Activated CD4-positive, alpha-beta memory T cell treated with anti-CD3 and anti-CD28 coated beads, Interleukin-2, amount 10 ng/mL, durations not matched to agents 7 days and 5 days (primary cell): ENCODE measurements at regions not wholly inside any gene's neighbourhood (a gene's known extent, or its start where the extent isn't known, plus 50 kb on each side); places are given as distances from the start of the nearest gene placed in this dataset.
"Not testable (repeated sequence)": the region's sequence is repeated elsewhere in the genome, so short reads cannot be mapped to it uniquely, and the experiment has no call there.

ENCODE experiments used
- CTCF ChIA-PET: fragments of 350-600 bp; sonication (Branson Sonifier 250); formaldehyde crosslinking; loops from one replicate; lab custom pipeline; 2021; ENCODE audit warnings: antibody characterized with exemption, inconsistent platforms; lab: Charles Lee
- POLR2A ChIA-PET: fragments of 350-600 bp; sonication (Branson Sonifier 250); formaldehyde crosslinking; loops from one replicate; lab custom pipeline; 2021; ENCODE audit warnings: antibody characterized with exemption; lab: Charles Lee
- DNase-seq: peaks from one replicate; pipeline ENCODE4 v3.0.0-alpha.2; 2020
- H3K27ac Mint-ChIP-seq: one replicate; pipeline ENCODE4 v1.8.0; 2021; ENCODE audit warnings: mild to moderate bottlenecking, mixed read lengths
- H3K27me3 Mint-ChIP-seq: one replicate; pipeline ENCODE4 v1.8.0; 2021; ENCODE audit warnings: mixed read lengths
- H3K36me3 Mint-ChIP-seq: one replicate; pipeline ENCODE4 v1.8.0; 2021; ENCODE audit warnings: low read depth, mixed read lengths
- H3K4me1 Mint-ChIP-seq: one replicate; pipeline ENCODE4 v1.8.0; 2021; ENCODE audit warnings: mixed read lengths
- H3K4me3 Mint-ChIP-seq: one replicate; pipeline ENCODE4 v1.8.0; 2021; ENCODE audit warnings: mild to moderate bottlenecking, mixed read lengths
- H3K9me3 Mint-ChIP-seq: one replicate; pipeline ENCODE4 v1.8.0; 2021; ENCODE audit warnings: mixed read lengths

GRCh38 chr5:147139759-147140158 lies 95.1 kb upstream of the STK32A start:
- CTCF ChIA-PET, H3K4me1 Mint-ChIP-seq, POLR2A ChIA-PET: not testable (repeated sequence)

GRCh38 chr5:147140558-147140957 lies 94.3 kb upstream of the STK32A start:
- Mint-ChIP-seq H3K27ac (no peak overlapping the region), H3K36me3 (no peaks in the 10 kb centered on the region), H3K4me3 (no peak overlapping the region), H3K9me3 (peaks cover 12% of the 10 kb centered on the region), H3K4me1 (no peaks in the 10 kb centered on the region), H3K27me3 (no peaks in the 10 kb centered on the region)
- DNase-seq: no peak
- POLR2A ChIA-PET: no interaction called here
- CTCF ChIA-PET: no interaction called here

More at GRCh38 chr5:147139759-147140158, 95.1 kb upstream of the STK32A start:
- not testable (repeated sequence) for H3K27me3 Mint-ChIP-seq, H3K36me3 Mint-ChIP-seq, H3K4me3 Mint-ChIP-seq, H3K27ac Mint-ChIP-seq, DNase-seq
- H3K9me3 Mint-ChIP-seq: peaks cover 12% of the 10 kb centered on the region

DNA sequence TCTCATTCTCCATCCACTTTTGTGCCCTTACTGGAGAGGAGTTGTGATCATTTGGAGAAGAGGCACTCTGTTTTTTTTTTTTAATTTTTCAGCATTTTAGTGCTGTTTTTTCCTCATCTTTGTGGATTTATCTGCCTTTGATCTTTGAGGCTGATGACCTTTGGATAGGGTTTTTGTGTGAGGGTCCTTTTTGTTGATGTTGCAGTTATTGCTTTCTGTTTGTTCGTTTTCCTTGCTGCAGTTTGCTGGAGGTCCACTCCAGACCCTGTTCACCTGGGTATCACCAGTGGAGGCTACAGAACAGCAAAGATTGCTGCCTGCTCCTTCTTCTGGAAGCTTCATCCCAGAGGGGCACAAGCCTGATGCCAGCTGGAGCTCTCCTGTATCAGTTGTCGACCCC lies 93.2 kb upstream of the STK32A start:
- H3K27ac Mint-ChIP-seq, H3K4me3 Mint-ChIP-seq, H3K4me1 Mint-ChIP-seq, H3K36me3 Mint-ChIP-seq, CTCF ChIA-PET, POLR2A ChIA-PET, H3K27me3 Mint-ChIP-seq, DNase-seq: not testable (repeated sequence)
- H3K9me3 Mint-ChIP-seq: peaks cover 12% of the 10 kb centered on the region

DNA sequence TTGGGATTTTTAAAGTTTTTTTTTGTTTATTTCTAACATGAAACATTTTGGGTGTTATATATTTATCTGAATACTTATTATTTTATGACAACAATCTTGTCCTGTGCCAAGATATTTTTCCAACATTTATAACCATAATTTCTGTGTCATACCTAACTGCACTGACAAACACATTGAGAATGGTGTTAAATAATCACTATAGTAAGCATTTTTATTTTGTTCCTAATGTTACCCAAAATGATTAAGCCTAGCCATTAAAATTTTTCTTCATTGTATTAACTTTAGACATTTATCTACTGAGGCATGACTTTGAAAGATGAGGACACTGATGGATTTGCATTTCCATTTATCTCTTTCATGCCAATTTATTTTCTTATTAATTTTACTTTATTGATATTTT lies 91.6 kb upstream of the STK32A start:
- H3K27me3 Mint-ChIP-seq: no peaks in the 10 kb centered on the region
- H3K27ac Mint-ChIP-seq: no peak overlapping the region
- no peak for DNase-seq
- ChIA-PET POLR2A (no interaction called here), CTCF (no interaction called here)
- H3K4me1 Mint-ChIP-seq: no peaks in the 10 kb centered on the region
- H3K36me3 Mint-ChIP-seq: no peaks in the 10 kb centered on the region
- H3K9me3 Mint-ChIP-seq: peaks cover 10% of the 10 kb centered on the region
- no peak overlapping the region for H3K4me3 Mint-ChIP-seq

DNA sequence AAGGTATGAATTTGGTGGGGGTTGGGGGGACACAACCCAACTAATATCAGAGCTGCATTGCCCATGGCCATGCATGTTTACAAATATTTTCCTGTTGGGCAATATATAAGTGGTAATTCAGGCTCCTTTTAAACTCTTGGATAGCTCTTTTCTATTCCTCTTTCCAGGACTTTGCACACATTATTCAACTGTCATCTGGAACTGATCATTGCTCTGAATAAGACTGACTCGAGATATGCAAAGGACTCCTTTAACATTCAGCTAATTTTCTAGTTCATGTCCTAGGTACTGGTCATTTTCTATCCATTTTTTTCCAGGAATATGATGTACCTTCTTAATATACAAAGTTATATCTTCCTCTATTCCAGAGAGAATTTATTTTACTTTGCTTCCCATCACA lies 89.5 kb upstream of the STK32A start:
- DNase-seq: no peak
- no peaks in the 10 kb centered on the region for H3K36me3 Mint-ChIP-seq
- no peak overlapping the region for H3K4me3 Mint-ChIP-seq
- H3K27ac Mint-ChIP-seq: no peak overlapping the region
- H3K9me3 Mint-ChIP-seq: peaks cover 5% of the 10 kb centered on the region
- no peaks in the 10 kb centered on the region for H3K4me1 Mint-ChIP-seq
- no peaks in the 10 kb centered on the region for H3K27me3 Mint-ChIP-seq
- ChIA-PET POLR2A (no interaction called here), CTCF (no interaction called here)

DNA sequence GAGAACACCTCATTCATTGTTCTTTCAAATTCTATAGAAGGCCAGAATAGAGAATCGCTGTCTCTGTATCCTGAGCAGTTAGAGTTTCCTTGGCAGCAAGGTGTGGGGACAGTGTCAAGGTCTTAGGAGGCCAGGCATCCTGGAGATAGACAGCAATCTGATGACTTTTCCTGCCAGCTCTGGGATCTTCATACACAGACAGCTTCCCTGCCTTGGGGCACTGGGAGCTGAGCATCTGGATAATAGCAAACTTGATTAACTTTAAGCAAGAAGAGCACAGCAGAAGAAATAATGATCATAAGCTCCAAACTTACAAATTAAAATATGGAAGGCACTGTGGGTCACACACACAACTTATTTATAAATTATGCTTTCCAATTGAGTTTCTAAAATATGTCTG lies 86.1 kb upstream of the STK32A start:
- H3K4me1 Mint-ChIP-seq: no peaks in the 10 kb centered on the region
- ChIA-PET POLR2A (no interaction called here), CTCF (interaction anchor here (1.7 kb wide), 1 partner anchor 40 kb away, joined by 3 read pairs; no protein-coding TSS in a partner anchor)
- no peak overlapping the region for H3K4me3 Mint-ChIP-seq
- no peaks in the 10 kb centered on the region for H3K27me3 Mint-ChIP-seq
- no peaks in the 10 kb centered on the region for H3K9me3 Mint-ChIP-seq
- no peak for DNase-seq
- no peak overlapping the region for H3K27ac Mint-ChIP-seq
- no peaks in the 10 kb centered on the region for H3K36me3 Mint-ChIP-seq

DNA sequence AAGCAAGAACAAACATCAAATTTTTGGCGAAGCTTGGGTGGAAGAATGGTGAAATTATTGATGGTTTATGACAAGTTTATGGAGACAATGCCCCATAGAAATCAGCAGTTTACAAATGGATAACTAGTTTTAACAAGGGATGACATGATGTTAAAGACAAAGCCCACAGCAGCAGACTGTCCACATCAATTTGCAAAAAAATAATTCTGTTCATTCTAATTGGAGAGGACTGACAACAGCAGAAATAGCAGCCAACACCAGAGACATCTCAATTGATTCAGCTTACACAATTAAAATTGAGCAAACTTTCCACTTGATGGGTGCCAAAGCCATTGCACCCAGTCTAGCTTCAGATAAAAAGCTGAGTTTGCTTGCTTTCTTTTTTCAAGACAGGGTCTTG lies 82.7 kb upstream of the STK32A start:
- Mint-ChIP-seq H3K36me3 (no peaks in the 10 kb centered on the region), H3K4me1 (no peaks in the 10 kb centered on the region), H3K9me3 (no peaks in the 10 kb centered on the region), H3K27ac (no peak overlapping the region), H3K4me3 (no peak overlapping the region), H3K27me3 (no peaks in the 10 kb centered on the region)
- no peak for DNase-seq
- ChIA-PET POLR2A (no interaction called here), CTCF (no interaction called here)

DNA sequence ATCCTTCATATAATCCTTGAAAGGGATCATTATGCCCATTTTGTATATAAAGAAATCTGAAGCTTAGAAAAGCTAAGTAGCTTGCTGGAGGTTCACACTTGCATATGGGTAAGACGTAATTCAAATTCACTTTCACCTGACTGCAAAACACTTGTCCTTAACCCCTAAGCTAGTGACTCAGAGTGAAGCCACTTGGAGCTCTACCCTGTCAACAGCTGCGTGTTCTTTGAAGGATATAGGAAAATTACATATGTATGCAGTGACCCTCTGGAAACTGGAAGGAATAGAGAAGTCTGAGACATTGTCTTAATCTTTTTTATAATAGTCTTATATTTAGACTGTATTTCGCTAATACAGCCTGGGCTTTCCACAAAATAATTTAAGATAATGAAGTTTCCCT lies 80.0 kb upstream of the STK32A start:
- no peak overlapping the region for H3K4me3 Mint-ChIP-seq
- H3K36me3 Mint-ChIP-seq: no peaks in the 10 kb centered on the region
- ChIA-PET POLR2A (no interaction called here), CTCF (no interaction called here)
- H3K27me3 Mint-ChIP-seq: no peaks in the 10 kb centered on the region
- no peaks in the 10 kb centered on the region for H3K9me3 Mint-ChIP-seq
- no peaks in the 10 kb centered on the region for H3K4me1 Mint-ChIP-seq
- no peak overlapping the region for H3K27ac Mint-ChIP-seq
- DNase-seq: no peak

DNA sequence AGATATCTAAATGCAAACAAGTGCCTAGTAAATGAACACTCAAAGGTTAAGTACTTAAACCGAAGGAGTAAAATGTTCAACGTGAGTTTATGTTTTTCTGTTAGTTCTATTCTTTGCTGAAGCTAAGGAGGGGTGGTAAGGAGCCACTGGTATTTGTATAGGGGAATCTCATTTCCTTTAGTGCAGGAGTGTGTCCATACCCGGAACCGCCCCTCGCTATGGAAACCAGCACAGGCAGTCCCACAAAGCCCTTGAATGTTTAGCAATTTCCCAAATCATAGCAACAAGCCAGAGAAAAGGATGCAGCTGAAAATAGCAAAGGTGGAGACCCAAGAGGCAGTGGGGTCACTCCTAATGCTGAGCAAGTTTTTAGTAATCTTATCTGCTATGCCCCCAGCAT lies 78.8 kb upstream of the STK32A start:
- DNase-seq: no peak

DNA sequence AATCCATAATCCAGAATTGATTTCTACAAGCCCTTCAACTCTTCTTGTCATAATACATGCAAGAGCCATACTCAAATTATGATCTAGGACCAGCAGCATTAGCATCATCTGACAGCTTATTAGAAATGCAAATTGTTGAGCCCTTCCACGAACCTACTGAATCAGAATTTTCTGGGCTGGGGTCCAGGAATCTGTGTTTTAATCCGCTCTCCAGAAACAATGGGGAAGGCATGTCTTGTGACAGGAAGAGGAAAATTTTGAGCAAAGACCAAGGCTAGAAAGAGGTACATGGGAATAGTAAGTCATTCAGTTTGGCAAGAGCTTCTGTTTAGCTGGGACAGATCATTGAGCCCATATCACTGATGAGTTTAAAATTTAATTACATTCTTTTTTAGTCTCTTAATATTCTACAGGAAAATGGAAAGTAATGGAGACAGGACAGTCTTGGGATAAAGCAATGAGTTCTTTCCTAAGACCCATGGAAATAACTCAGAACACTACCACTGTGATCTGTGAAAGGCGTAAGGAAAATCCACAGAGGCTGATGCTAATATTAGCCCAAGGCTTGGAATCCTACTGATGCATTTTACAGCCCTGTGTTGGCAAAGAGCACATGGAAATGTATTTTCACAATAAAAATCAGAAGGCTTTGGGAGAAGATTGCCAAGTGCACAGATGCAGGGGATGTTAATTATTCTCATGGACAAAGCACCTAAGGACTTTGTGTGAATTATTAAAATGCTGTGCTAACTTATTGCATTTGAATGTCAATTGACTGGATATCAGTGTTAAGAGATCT lies 73.7 kb upstream of the STK32A start:
- no peaks in the 10 kb centered on the region for H3K9me3 Mint-ChIP-seq
- H3K36me3 Mint-ChIP-seq: no peaks in the 10 kb centered on the region
- ChIA-PET POLR2A (no interaction called here), CTCF (interaction anchor here (1.2 kb wide), 1 partner anchor 28 kb away, joined by 4 read pairs; no protein-coding TSS in a partner anchor)
- no peak overlapping the region for H3K4me3 Mint-ChIP-seq
- H3K4me1 Mint-ChIP-seq: no peaks in the 10 kb centered on the region
- DNase-seq: no peak
- H3K27ac Mint-ChIP-seq: no peak overlapping the region
- peaks cover 2% of the 10 kb centered on the region for H3K27me3 Mint-ChIP-seq

More for the DNA sequence above, 78.8 kb upstream of the STK32A start:
- Mint-ChIP-seq H3K4me3 (no peak overlapping the region), H3K9me3 (no peaks in the 10 kb centered on the region), H3K27ac (no peak overlapping the region), H3K4me1 (no peaks in the 10 kb centered on the region), H3K27me3 (no peaks in the 10 kb centered on the region), H3K36me3 (no peaks in the 10 kb centered on the region)
- ChIA-PET POLR2A (no interaction called here), CTCF (no interaction called here)

DNA sequence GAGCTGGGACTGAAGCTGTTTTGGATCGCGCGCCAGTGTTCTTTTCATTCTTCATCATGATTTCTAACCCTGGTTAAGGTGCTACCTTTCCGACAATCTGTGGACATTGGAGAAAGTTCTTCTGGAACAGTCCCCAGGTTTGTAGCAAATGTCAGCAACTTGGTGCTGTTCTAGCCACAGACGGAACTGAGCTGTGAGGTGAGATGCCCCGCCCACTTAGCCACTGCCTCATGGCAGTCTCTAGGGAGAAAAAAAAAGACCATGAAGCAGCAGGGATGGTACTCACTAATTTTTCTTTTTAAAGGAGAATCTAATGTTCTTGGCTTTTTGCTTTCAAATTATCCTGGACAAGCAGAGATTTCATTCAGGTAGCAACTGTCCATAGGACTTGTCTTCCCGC lies 72.1 kb upstream of the STK32A start:
- no peak overlapping the region for H3K27ac Mint-ChIP-seq
- H3K4me1 Mint-ChIP-seq: no peaks in the 10 kb centered on the region
- no peak for DNase-seq
- H3K27me3 Mint-ChIP-seq: peaks cover 2% of the 10 kb centered on the region
- CTCF ChIA-PET: interaction anchor here (1.1 kb wide), 1 partner anchor 26 kb away, joined by 4 read pairs; no protein-coding TSS in a partner anchor
- POLR2A ChIA-PET: no interaction called here
- H3K9me3 Mint-ChIP-seq: no peaks in the 10 kb centered on the region
- H3K36me3 Mint-ChIP-seq: no peaks in the 10 kb centered on the region
- H3K4me3 Mint-ChIP-seq: no peak overlapping the region

- Mint-ChIP-seq H3K36me3 (no peaks in the 10 kb centered on the region), H3K27ac (no peak overlapping the region), H3K27me3 (peaks cover 2% of the 10 kb centered on the region), H3K4me1 (peaks cover 4% of the 10 kb centered on the region), H3K4me3 (no peak overlapping the region), H3K9me3 (no peaks in the 10 kb centered on the region)
- POLR2A ChIA-PET: no interaction called here
- no peak for DNase-seq
- CTCF ChIA-PET: no interaction called here
These were observed 67.3 kb upstream of the STK32A start for GRCh38 chr5:147167529-147167928.

GRCh38 chr5:147168578-147169327 lies 66.1 kb upstream of the STK32A start:
- H3K36me3 Mint-ChIP-seq: no peaks in the 10 kb centered on the region
- no peak overlapping the region for H3K27ac Mint-ChIP-seq
- H3K9me3 Mint-ChIP-seq: no peaks in the 10 kb centered on the region
- no peak overlapping the region for H3K4me3 Mint-ChIP-seq
- H3K27me3 Mint-ChIP-seq: peaks cover 2% of the 10 kb centered on the region
- DNase-seq: no peak
- H3K4me1 Mint-ChIP-seq: peaks cover 4% of the 10 kb centered on the region
- CTCF ChIA-PET: interaction anchor here (0.7 to 1.9 kb wide), 2 partner anchors 21 to 574 kb away, joined by 3 to 8 read pairs; no protein-coding TSS in a partner anchor
- POLR2A ChIA-PET: no interaction called here
